GM19395 (cell line): ENCODE measurements at regions not wholly inside any gene's neighbourhood (a gene's known extent, or its start where the extent isn't known, plus 50 kb on each side); places are given as distances from the start of the nearest gene placed in this dataset.
"Not testable (repeated sequence)": the region's sequence is repeated elsewhere in the genome, so short reads cannot be mapped to it uniquely, and the experiment has no call there.

Experiments
- ATAC-seq: cut with Tn5 transposase; IDR thresholded peaks from one replicate; pipeline ENCODE4 v1.9.1; 2021; ENCODE audit warnings: mild to moderate bottlenecking, moderate library complexity; ENCODE audit not compliant: unreplicated experiment

DNA sequence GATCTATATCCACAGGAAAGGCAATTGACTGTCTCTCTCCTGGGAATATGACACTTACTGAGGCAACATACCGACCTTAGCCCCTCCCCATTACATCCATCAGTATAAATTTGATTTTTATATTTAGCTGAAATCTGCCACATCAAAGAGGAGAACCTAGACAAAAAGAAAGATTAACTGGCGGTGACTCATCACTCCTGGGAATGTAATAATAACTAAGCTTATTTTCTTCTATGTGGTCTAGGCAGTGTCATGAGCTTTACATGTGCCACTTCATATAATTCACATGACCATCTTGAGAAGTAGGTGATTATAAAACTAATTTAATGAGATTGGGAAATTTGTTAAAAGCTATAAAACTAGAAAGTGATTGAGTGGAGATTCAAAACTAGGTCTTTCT lies 520.0 kb upstream of the HS3ST5 start:
- ATAC-seq: no peak

DNA sequence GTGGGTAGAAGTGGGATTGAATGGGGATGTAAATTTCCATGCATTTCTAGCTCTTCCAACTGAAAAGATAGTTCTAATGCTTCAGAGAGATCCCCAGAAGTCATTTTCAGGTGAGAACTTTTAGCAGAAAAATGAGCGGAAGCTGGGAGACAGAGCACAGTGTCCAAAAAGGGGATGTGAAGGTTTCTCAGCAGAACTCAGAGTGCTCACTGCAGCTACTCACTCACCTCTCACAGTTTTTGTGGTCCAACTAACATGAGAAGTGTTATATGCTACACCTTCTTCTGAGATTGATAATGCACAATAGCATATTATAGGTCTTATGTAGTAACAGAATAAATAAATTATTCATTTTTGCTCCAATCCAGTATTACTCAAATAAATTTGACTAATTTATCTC lies 519.2 kb upstream of the HS3ST5 start:
- no peak for ATAC-seq

DNA sequence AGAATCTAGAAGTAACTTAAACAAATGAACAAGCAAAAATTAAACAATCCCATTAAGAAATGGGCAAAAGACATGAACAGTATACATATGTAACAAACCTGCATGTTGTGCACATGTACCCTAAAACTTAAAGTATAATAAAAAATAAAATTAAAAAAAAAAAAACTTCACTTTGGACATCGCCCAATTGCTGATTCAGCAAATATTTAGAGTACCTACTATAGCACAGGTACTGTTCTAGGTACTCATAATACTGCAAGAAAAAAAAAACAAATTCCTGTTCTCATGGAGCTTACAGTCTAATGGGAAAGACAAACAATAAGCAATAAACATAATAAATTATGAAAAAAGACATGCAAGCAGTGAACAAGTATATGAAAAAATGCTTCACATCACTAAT lies 501.5 kb upstream of the HS3ST5 start:
- ATAC-seq: no peak

DNA sequence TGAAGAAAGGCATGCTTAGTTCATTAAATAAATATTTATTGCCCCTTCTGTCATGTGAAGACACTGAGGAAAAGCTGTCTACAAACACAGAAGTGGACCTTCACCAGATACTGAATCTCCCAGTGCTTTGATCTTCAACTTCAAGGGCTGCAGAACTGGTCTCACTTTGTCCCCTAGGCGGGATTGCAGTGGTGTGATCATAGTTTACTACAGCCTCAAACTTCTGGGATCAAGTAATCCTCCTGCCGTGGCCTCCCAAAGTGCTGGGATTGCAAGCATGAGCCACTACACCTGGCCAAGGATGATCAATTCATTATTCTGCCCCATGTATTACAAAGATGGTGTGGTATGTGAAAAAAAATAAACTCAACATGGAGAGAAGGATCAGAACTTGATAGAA lies 496.2 kb upstream of the HS3ST5 start:
- no peak for ATAC-seq

DNA sequence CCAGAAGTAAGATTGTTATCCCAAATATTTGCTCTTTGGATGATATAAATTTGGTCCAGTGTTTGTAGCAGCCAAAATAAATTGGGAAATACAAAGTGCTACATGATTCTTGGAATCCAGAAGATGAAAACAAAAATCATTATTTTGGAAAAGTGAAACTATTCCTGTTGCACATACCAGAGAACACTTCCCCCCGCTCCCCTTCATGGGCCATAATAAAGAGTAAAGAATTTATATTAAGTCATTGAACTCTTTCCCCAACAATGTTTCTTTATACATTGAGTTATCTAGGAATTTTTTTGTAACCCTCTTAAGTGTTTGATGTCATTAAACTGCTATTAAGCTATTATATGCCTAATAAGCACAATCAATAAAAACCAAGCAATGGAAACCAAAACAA lies 490.4 kb upstream of the HS3ST5 start:
- no peak for ATAC-seq

DNA sequence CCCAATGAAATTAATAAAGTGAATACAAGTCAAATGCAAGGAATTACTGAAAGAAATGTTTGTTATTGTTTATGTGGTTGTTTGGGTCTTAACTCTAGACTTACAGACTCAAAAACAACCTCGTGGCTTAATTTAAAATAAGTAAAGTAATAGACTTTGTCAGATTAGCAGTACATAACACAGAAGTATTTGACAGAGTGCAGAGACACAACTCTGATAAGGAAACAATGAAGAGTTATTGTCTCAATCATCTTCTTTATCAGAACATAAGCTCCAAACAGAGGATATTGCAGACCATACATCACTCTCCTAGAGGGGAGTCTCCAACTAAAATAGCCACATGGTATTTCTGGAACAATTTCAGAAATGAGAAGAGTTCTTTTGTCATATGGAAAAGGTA lies 487.7 kb upstream of the HS3ST5 start:
- no peak for ATAC-seq

DNA sequence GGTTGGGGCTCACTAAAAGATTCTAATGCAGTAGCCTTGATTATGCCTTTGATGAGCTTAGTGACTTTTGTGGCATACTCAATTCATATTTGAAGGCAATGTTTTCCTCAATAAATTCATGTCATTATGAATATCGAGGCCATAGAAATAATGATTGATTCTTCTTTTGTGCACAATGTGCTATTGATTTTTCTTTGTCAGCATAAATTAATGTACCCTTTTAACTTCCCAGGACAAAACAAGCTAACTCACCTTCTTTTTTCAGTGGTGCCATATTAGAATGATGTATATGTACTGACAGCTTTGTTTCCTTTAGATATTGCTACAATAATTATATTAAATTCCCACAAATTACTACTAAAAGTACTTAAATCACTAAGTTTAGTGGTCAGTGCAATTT lies 484.3 kb upstream of the HS3ST5 start:
- ATAC-seq: no peak

DNA sequence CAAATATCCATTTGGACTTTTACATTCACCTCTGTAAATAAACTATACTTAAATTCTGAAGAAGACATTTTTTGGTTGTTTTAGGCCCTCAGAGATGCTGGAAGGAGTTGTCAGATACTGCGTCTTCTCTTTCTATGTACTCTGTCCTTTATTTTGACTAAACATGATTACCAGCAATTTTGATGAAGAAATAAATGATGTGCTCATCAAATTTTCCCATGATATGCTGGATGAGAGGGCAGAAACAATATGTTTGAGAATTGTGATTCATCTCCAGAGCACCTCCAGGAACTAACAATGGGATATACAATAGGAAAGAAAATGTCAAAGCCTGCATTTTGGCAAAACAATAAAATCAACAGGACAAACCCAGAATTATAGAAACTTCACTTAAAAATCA lies 481.6 kb upstream of the HS3ST5 start:
- ATAC-seq: no peak

DNA sequence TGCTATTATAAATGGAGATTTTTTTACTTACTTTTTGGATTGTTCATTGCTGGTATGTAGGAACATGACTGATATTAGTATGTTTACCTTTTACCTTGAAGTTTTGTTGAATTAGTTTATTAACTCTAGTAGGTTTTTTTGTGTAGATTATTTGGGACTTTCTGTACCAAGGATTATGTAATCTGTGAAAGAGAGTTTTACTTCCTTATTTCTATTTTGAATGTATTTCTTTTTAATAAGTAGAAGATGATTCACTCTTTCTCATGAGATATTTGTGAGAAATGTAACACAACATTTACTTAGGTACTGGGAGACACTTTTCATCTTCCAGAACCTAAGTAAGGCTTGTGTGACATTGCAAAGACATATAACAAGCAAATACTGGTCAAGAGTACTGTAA lies 473.9 kb upstream of the HS3ST5 start:
- ATAC-seq: no peak

DNA sequence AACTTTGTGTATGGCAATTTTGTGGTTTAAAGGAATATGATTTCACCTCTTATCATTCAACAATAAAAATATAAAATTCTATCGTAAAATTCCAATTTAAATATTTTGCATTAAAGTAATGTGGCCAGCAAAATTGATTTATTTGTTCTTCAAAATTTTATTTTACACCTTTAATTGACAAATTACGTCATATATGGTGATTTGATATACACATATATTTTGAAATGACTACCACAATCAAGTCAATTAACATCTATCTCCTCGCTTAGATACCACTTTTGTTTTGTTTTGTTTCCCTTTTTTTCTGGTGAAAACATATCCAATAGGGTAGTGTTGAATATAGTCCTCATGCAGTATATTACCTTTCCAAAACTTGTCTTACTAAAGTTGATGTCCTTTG lies 467.6 kb upstream of the HS3ST5 start:
- no peak for ATAC-seq

DNA sequence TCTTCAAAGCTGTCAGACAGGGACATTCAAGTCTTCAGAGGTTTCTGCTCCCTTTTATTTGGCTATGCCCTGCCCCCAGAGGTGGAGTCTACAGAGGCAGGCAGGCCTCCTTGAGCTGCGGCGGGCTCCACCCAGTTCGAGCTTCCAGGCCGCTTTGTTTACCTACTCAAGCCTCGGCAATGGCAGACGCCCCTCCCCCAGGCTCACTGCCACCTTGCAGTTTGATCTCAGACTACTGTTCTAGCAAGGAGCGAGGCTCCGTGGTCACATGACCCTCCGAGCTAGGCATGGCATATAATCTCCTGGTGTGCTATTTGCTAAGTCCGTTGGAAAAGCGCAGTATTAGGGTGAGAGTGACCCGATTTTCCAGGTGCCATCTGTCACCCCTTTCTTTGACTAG lies 462.6 kb upstream of the HS3ST5 start:
- not testable (repeated sequence) for ATAC-seq

DNA sequence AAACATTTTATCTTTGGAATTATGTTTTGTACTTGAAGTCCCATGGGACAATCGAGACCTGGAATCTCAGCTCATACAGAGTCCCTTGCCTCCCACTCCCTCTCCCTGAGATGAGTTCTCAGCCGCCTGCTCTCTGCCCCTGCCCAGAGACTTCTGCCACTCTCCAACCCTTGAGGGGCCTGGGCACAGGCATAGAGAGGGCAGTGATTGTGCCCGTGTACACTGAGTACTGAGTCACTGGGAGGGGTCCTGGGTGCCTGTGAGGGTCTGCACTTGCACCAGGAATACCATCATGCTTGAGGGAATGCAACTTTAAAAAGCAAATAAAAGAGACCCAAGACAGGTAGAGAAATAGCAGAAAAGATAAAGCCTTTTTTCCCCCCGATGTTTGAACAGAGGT lies 453.8 kb upstream of the HS3ST5 start:
- ATAC-seq: no peak

DNA sequence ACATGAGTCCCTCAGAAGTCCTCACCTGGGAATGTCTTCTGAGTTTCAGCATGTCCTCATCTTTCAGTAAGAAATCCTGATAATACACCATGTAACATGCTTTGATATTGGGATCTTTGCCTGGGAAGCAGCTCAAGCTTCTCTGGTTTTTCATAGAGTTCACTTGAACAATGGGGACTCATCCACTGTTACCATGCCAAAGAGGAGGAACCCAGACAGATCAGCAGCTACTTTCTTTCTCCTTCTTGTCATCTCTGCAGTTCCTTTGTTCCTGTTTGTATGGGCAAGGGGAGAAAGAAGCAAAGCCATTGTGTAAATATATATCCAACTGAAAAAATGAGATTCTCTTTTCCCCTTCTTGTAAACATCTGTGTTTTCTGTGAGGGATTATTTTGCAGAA lies 450.6 kb upstream of the HS3ST5 start:
- no peak for ATAC-seq

DNA sequence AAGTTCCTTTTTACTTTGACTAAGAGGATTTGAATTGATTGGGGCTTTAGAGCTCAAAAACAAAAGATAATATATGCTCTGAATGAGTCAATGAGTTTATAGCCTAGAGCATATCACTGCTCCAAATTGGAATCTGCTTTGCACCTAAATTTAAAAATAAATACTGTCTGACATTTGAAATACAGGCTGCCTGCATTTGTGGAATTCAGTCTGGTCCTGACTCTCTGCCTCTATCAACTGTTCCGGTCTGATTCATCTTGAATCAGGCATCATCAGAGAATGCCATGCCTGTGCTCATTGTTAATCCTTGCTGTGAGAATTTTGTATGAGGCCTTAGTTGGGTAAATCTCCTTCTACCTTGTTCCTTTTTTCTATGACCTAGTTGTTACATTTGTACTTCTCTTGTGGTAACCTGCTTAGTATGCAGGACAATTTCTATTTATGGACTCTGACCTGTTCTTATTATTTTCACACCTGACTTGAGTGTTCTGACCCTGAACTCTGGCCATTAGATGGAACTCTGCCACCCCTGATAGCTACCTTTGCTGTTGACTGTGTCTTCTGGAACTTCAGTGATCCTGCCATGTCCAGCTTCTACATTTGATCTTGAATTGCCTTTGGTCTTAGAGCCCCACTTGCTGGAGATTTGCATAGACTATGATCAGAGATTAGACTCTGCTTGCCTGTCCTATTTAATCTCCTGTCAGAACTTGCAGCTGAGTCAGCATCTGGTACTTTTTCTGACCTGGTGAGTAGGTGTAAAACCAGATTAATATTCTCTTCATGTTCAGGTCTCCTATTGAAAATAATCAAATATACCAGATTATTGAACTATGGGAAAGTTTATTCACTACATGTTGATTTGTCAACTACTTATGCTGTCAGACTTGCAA lies 442.7 kb upstream of the HS3ST5 start:
- ATAC-seq: no peak

DNA sequence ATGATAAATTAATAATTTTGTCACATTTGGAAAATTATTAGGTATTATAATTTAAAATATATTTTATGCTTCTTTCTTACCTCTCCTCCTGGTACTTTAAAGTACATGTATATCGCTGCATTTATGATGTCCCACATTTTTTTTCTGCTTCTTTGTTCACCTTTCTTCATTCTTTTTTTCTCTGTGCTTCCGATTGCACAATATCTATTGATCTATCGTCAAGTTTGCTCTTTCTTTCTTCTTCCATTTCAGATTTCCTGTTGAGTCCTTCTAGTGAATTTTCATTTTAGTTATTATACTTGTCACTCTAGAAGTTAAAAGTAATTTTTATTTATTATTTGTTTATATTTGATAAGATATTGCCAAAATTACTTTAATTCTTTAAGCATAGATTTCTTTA lies 441.0 kb upstream of the HS3ST5 start:
- no peak for ATAC-seq

DNA sequence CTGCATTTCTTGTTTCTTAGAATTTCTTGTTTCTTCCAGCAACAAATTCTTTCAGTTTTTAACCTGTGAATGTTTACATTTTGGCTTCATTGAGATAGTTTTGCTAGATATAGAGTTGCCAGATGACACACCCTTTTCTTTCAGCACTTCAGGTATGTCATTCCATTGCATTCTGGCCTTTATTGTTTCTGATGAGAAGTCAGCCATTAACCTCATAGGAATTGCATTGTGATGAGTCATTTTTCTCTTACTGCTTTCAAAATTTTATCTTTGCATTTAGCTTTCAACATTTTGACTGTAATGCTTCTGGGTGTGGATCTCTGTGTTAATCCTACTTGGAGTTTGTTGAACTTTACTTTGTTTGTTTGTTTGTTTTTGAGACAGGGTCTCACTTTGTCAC lies 440.3 kb upstream of the HS3ST5 start:
- ATAC-seq: no peak

DNA sequence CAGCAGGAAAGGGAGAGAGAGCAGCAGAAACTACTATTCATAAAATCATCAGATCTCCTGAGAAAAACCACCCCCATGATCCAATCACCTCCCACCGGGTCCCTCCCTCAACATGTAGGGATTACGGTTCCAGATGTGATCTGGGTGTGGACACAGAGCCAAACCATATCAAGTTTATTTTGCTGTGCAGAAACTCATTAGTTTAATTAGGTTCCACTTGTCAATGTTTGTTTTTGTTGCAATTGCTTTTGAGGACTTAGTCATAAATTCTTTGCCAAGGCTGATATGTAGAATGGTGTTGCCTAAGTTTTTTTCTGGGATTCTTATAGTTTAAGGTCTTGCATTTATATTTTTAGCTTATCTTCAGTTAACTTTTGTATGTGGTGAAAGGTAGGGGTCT lies 422.0 kb upstream of the HS3ST5 start:
- no peak for ATAC-seq

DNA sequence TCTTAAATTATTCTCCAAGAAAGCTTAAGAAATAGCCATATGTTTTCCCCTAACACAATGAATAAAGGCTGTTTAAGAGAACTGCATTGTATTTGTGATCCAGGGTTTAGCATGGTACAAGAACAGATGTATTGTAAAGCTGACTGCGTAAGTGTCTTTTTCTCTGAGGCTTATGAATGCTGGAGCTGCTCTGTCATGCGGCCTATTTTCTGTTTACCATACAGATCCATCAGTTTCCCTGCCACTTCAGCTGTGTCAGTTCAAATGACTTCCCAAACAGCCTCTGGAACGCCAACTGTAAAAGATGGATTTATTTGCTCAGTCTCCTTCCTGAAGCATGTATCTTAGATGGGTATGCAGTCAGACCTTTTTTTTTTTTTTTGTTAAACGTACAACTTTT lies 419.3 kb upstream of the HS3ST5 start:
- ATAC-seq: no peak

DNA sequence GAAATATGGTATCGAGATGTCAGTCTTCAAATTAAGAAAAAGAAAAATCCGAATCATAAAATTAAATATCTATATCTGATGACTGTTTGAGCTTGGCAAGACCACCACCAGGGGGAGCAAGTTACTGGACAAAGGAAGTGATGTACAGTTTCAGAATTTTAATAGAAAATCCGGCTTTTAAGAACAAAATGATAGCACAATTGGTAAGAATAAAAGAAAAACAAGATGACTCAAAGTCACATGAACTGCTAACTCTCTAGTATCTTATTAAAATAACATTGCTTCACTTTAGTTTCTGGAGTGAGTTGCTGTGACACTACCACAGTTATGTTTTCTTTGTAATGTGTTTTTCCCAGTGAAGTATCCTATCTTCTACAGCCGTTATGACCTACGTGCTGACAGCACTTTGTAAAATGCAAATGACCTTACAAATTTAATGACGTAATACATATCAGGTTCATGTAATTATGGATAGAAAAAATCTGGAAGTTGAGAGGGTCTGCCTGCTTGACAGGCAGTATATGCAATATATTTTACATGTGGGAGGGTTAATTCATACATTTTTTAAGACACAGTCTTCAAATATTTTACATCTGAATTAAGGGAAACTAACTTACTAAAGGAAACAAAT lies 405.3 kb upstream of the HS3ST5 start:
- ATAC-seq: peak; percentile 70

DNA sequence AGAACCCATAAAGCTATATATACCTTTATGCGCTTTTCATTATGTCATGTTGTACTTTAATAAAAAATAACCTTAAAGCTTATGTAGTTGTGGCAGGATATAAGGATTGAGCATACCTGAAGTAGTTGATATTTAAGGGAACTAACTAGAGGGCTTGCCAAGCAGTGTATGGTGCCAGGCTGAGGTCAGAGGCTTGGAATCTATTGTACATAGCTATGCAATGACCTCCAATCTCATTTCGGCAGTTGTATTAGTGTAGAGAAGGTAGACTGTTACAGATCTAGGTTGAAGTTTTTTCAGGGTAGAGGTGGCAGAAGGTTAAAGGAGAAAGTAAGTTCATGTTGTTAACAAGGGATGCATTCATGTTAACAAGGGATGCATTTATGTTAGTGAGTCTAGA lies 397.7 kb upstream of the HS3ST5 start:
- no peak for ATAC-seq

DNA sequence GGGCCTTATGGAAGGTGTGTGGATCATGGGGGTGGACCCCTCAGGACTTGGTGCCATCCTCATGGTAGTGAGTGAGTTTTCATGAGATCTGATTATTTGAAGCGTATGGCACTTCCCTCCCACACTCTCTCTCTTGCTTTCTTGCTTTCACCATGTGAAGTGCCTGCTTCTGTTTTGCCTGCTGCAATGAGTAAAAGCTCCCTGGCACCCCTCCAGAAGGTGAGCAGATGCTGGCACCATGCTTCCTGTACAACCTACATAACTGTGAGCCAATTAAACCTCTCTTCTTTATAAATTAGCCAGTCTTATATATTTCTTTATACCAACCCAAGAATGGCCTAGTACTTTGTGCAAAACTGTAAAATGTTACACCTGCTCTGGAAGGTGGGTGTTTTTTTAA lies 396.8 kb upstream of the HS3ST5 start:
- no peak for ATAC-seq

DNA sequence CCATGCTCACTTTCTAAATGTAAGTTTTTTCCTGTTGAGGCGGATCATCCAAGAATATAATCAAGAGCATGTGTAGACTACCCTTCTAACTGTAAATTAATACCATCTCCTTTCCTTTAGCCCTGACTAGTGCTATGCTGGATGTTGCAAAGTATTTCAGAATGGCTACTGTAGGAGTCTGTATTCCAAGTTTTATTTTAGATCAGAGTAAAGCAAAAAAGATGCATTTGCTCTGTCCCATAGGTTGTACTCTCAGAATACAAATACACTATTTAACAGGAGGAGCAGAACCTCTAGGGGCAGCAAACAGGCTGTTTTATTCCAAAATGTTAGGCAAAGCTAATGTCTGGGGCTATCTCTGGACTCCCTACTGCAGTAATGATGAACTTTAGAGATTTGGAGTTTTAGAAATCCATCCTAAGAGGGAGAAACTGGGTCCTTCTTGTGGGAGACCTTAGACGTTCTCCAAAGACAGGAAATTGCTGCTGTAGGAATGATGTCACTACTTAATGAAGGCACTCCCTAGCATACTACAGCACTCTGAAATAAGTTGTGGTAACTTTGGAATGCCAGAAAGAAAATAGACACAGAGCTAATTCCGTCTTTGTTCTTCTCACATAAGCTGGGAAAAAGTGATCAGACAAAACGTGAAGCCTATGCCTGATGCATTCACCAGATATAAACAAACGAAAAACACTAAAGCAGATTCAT lies 392.4 kb upstream of the HS3ST5 start:
- no peak for ATAC-seq
